HFF-Myc (cell line): ENCODE measurements at regions not wholly inside any gene's neighbourhood (a gene's known extent, or its start where the extent isn't known, plus 50 kb on each side); places are given as distances from the start of the nearest gene placed in this dataset.

Experiments
- DNase-seq: peaks from one replicate; pipeline ENCODE4 v3.0.0-alpha.2; 2011; ENCODE audit warnings: low read depth; ENCODE audit errors: extremely low read depth
- H3K4me3 ChIP-seq: replicated peaks from 2 replicates; pipeline ENCODE4 v1.5.1; 2011; ENCODE audit warnings: low read depth, mild to moderate bottlenecking, control low read depth, low read length
- TF ChIP-seq, protein P1 (sequence below): IDR thresholded peaks from 2 replicates; pipeline ENCODE4 v1.5.1; 2012; ENCODE audit warnings: mild to moderate bottlenecking, low read depth, low read length, control low read depth; ENCODE audit errors: missing control alignments

DNA sequence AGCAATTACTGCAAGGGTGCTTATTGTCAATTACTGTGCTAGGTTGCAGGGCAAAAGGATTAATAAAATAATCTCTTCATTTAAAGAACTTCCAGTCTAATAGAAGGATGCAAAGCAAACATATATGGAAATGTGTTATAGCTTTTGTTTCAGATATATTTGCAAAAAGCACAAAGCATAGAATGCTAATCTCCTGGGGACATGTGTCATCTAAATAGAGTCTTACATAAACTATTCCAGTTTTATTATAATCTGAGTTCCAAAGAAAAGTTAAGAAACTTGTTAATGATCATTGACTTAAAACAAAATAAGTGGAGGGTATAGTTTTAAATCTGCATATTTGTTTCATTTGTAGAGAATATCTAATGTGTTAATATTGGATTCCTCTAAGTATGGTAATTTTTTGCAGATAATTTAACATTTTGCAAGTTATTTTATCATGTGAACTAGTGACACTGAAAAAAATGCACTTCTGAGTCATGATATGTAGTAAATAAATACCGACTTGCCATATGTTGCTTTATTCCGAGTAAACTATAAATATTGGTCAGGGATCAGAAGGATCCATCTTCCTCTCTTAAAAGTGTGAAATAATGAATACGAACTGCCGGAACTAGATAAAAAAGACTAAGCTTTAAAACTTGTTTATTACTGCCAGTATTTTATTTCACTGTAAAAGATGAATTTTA, 231.9 kb upstream of the FAT4 start:
- no peak for DNase-seq
- TF ChIP-seq, protein P1, sequence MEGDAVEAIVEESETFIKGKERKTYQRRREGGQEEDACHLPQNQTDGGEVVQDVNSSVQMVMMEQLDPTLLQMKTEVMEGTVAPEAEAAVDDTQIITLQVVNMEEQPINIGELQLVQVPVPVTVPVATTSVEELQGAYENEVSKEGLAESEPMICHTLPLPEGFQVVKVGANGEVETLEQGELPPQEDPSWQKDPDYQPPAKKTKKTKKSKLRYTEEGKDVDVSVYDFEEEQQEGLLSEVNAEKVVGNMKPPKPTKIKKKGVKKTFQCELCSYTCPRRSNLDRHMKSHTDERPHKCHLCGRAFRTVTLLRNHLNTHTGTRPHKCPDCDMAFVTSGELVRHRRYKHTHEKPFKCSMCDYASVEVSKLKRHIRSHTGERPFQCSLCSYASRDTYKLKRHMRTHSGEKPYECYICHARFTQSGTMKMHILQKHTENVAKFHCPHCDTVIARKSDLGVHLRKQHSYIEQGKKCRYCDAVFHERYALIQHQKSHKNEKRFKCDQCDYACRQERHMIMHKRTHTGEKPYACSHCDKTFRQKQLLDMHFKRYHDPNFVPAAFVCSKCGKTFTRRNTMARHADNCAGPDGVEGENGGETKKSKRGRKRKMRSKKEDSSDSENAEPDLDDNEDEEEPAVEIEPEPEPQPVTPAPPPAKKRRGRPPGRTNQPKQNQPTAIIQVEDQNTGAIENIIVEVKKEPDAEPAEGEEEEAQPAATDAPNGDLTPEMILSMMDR = no peak
- H3K4me3 ChIP-seq = no peak overlapping the region

DNA sequence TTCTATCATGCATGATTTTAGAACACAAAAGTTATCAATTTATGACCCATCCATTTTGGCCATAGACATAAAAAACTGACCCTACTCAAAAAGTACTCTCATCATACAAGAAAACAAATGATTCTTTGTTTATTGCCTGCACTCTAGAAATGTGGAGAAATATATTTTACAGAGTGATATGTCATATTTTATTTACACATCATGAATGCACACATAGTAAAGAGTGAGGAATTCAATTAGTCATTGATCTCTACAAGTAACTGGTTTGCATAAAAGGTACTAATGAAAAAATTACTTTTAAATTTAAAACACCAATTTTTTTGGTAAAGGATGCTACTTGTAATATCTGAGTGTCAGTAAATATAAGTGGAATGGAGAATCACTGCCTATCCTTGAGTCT, 242.5 kb upstream of the FAT4 start:
- TF ChIP-seq, protein P1 = no peak
- H3K4me3 ChIP-seq = no peak overlapping the region
- DNase-seq = no peak

GRCh38 chr4:125070861-125071260, 243.9 kb upstream of the FAT4 start:
- TF ChIP-seq, protein P1 = no peak
- DNase-seq = no peak
- H3K4me3 ChIP-seq = no peak overlapping the region

DNA sequence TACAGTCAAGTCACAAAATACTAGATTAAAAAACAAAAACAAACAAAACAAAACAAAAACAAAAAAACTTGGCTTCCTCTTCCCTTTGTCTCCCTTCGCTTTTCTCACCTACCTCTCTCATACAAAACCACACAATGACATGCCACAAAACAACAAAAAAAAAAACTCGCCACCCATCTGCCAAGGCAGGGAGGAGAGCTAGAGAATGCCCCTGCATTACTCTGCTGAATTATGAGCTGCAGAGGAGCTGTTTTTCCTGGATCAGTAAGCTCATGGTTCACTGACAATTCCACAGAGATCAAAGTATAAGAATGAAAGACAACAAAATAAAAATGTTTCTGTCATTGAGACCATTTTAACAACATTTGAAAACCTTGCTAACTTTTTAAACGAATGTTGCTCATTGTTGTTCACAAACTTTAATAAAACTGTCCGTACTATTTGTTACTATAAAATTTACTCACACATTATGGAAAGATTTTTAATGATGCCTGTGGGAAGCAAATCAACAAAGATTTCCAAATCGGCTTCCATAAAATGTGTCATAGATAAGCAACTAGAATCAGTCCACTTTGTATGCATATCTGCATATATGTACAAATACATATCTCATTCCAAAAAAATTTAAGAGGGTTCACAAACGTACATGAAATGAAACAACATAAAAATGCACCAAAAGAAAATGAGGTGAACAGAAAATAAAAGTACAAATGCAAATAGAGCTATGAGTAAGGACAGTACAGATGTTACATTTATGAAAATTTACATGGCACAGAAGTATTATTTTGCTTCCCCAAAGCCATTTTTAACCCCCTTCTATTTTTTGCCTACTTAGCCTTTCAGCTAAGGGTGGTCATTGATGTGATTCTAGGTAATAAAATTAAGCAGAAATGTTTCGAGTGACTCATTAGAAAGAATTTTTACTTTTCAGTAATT, 252.4 kb upstream of the FAT4 start:
- TF ChIP-seq, protein P1 = no peak
- no peak overlapping the region for H3K4me3 ChIP-seq
- DNase-seq = no peak

GRCh38 chr4:125060376-125060775, 254.4 kb upstream of the FAT4 start:
- TF ChIP-seq, protein P1 = no peak
- DNase-seq = no peak
- H3K4me3 ChIP-seq = no peak overlapping the region

- H3K4me3 ChIP-seq = no peak overlapping the region
- DNase-seq = no peak
- TF ChIP-seq, protein P1 = no peak
These were observed 265.0 kb upstream of the FAT4 start for GRCh38 chr4:125049711-125050110.
